ENCODE measurements at regions not wholly inside any gene's neighbourhood (a gene's known extent, or its start where the extent isn't known, plus 50 kb on each side); places are given as distances from the start of the nearest gene placed in this dataset.

- Histone ChIP-seq H3K27ac (no peak overlapping the region), H3K4me3 (no peak overlapping the region), H3K9me3 (no peaks in the 10 kb centered on the region), H3K4me2 (no peak overlapping the region), H3K4me1 (no peaks in the 10 kb centered on the region)
- WGBS (ENCODE audit: missing lambda C conversion rate): 10% methylated on average over 3 of the region's 3 CpGs
- DNase-seq (ENCODE audit: low read depth in 1 of 2, low spot score in 1 of 2) (no peak), ATAC-seq (no peak), FAIRE-seq (no peak)
- ChIA-PET POLR2A (no interaction called here), CTCF (no interaction called here)
- TF ChIP-seq MYC (IDR thresholded peaks at IDR 0.05; ENCODE audit: borderline replicate concordance, low read length): no peak
- no peak for TF ChIP-seq FOSB (CRISPR knock-in tag; IDR thresholded peaks at IDR 0.05)
- no peak for TF ChIP-seq TFCP2L1 (CRISPR knock-in tag; IDR thresholded peaks at IDR 0.05)
- TF ChIP-seq NR3C1 (IDR thresholded peaks at IDR 0.05): no peak
- TF ChIP-seq RCOR1 (IDR thresholded peaks at IDR 0.05; ENCODE audit: low read depth, low read length): no peak
- TF ChIP-seq PHF8 (IDR thresholded peaks at IDR 0.05; ENCODE audit: borderline replicate concordance, low read depth): no peak
- no peak for TF ChIP-seq ZSCAN20 (CRISPR knock-in tag; IDR thresholded peaks at IDR 0.05)
- TF ChIP-seq, protein P1, sequence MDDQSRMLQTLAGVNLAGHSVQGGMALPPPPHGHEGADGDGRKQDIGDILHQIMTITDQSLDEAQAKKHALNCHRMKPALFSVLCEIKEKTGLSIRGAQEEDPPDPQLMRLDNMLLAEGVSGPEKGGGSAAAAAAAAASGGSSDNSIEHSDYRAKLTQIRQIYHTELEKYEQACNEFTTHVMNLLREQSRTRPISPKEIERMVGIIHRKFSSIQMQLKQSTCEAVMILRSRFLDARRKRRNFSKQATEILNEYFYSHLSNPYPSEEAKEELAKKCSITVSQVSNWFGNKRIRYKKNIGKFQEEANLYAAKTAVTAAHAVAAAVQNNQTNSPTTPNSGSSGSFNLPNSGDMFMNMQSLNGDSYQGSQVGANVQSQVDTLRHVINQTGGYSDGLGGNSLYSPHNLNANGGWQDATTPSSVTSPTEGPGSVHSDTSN (IDR thresholded peaks at IDR 0.05): no peak
- TF ChIP-seq ZNF302 (CRISPR knock-in tag; IDR thresholded peaks at IDR 0.05): no peak
- no peak for TF ChIP-seq NFE2L2 (conservative IDR thresholded peaks at IDR 0.05; ENCODE audit: low read length)
- TF ChIP-seq RNF2 (IDR thresholded peaks at IDR 0.05; ENCODE audit: borderline replicate concordance, low read depth): no peak
- no peak for TF ChIP-seq CBX2 (IDR thresholded peaks at IDR 0.05; ENCODE audit: borderline replicate concordance, low read depth)
- no peak for TF ChIP-seq FOSL2 (IDR thresholded peaks at IDR 0.05)
- TF ChIP-seq FOSL2 (CRISPR knock-in tag; IDR thresholded peaks at IDR 0.05): no peak
Measured at GRCh38 chr16:76622876-76623275, 345.7 kb downstream of the CNTNAP4 start.

- Histone ChIP-seq H3K4me2 (no peak overlapping the region), H3K9me3 (no peaks in the 10 kb centered on the region), H3K4me3 (no peak overlapping the region), H3K4me1 (no peaks in the 10 kb centered on the region), H3K27ac (no peak overlapping the region)
- FAIRE-seq: no peak
- ChIA-PET POLR2A (no interaction called here), CTCF (interaction anchor here (1.4 to 1.5 kb wide), 2 partner anchors 18 to 536 kb away, joined by 3 to 5 read pairs; no protein-coding TSS in a partner anchor)
- ATAC-seq: no peak
- TF ChIP-seq EHF (CRISPR knock-in tag; IDR thresholded peaks at IDR 0.05): no peak
- TF ChIP-seq KDM5A (IDR thresholded peaks at IDR 0.05): no peak
- no peak for TF ChIP-seq HMGXB4 (CRISPR knock-in tag; IDR thresholded peaks at IDR 0.05; ENCODE audit: borderline replicate concordance)
- TF ChIP-seq GATA3 (IDR thresholded peaks at IDR 0.05; ENCODE audit: borderline replicate concordance): no peak
- TF ChIP-seq HES2 (IDR thresholded peaks at IDR 0.05): no peak
- TF ChIP-seq, protein P2, sequence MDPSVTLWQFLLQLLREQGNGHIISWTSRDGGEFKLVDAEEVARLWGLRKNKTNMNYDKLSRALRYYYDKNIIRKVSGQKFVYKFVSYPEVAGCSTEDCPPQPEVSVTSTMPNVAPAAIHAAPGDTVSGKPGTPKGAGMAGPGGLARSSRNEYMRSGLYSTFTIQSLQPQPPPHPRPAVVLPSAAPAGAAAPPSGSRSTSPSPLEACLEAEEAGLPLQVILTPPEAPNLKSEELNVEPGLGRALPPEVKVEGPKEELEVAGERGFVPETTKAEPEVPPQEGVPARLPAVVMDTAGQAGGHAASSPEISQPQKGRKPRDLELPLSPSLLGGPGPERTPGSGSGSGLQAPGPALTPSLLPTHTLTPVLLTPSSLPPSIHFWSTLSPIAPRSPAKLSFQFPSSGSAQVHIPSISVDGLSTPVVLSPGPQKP (IDR thresholded peaks at IDR 0.05; ENCODE audit: low read depth, low read length): no peak
- no peak for TF ChIP-seq ATOH8 (CRISPR knock-in tag; IDR thresholded peaks at IDR 0.05; ENCODE audit: low read depth)
- no peak for TF ChIP-seq USF2 (IDR thresholded peaks at IDR 0.05)
- no peak for TF ChIP-seq ZSCAN20 (CRISPR knock-in tag; IDR thresholded peaks at IDR 0.05)
- TF ChIP-seq NFE2L2 (conservative IDR thresholded peaks at IDR 0.05; ENCODE audit: low read length): no peak
- no peak for TF ChIP-seq EP300 (IDR thresholded peaks at IDR 0.05)
- no peak for TF ChIP-seq POLR2A (IDR thresholded peaks at IDR 0.05; ENCODE audit: low read length)
- no peak for TF ChIP-seq SMC3 (IDR thresholded peaks at IDR 0.05)
- no peak for TF ChIP-seq EHMT2 (IDR thresholded peaks at IDR 0.05; ENCODE audit: low read depth)
- TF ChIP-seq RNF2 (IDR thresholded peaks at IDR 0.05; ENCODE audit: borderline replicate concordance, low read depth): no peak
- TF ChIP-seq TP53 (CRISPR knock-in tag; IDR thresholded peaks at IDR 0.05): no peak
- no peak for DNase-seq (ENCODE audit: low read depth in 1 of 2, low spot score in 1 of 2)
- WGBS (ENCODE audit: missing lambda C conversion rate): 78% methylated on average over 34 of the region's 36 CpGs
Measured at GRCh38 chr16:76634847-76635697, 357.9 kb downstream of the CNTNAP4 start.

Measured in A549 (cell line).